ENCODE measurements at regions not wholly inside any gene's neighbourhood (a gene's known extent, or its start where the extent isn't known, plus 50 kb on each side); places are given as distances from the start of the nearest gene placed in this dataset.

DNA sequence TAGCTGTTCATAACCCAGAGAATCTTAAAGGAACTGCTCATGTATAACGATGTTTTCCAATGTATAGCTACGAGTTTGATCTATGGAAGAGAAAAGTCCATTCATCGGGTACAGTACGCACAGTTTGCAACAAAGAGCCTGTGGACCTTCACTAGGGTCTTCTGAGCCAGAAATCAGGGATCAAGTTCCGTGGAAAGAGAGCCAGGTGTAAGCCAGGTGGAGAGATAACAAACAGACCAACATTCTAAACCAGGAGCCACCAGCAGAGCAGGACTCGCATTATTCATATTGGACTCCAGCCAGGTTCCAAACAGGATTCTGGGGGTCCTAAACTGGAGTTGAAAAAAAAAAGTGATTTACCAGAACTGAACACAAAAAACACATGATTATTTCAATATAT is 505.4 kb upstream of the C16orf82 start:
- Histone ChIP-seq H3K27ac (no peak overlapping the region), H3K4me1 (no peaks in the 10 kb centered on the region), H3K4me3 (no peak overlapping the region), H3K9me3 (no peaks in the 10 kb centered on the region), H3K27me3 (peaks cover 5% of the 10 kb centered on the region), H3K36me3 (no peaks in the 10 kb centered on the region)
- TF ChIP-seq, protein P1, sequence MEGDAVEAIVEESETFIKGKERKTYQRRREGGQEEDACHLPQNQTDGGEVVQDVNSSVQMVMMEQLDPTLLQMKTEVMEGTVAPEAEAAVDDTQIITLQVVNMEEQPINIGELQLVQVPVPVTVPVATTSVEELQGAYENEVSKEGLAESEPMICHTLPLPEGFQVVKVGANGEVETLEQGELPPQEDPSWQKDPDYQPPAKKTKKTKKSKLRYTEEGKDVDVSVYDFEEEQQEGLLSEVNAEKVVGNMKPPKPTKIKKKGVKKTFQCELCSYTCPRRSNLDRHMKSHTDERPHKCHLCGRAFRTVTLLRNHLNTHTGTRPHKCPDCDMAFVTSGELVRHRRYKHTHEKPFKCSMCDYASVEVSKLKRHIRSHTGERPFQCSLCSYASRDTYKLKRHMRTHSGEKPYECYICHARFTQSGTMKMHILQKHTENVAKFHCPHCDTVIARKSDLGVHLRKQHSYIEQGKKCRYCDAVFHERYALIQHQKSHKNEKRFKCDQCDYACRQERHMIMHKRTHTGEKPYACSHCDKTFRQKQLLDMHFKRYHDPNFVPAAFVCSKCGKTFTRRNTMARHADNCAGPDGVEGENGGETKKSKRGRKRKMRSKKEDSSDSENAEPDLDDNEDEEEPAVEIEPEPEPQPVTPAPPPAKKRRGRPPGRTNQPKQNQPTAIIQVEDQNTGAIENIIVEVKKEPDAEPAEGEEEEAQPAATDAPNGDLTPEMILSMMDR (IDR thresholded peaks at IDR 0.05) = no peak
- intact Hi-C loops (cut with DNase I) = no loop called here
- ATAC-seq = no peak
- no peak for DNase-seq

DNA sequence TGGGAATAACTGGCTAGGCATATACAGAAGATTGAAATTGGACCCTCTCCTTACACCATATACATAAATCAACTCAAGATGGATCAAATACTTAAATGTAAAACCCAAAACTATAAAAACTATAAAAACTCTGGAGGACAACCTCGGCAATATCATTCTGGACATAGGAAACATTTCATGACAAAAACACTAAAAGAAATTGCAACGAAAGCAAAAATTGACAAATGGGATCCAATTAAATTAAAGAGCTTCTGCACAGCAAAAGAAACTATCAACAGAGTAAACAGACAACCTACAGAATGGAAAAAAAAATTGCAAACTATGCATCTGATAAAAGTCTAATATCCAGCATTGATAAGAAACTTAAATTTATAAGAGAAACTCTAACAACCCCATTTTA is 503.7 kb upstream of the C16orf82 start:
- no peak overlapping the region for H3K27ac ChIP-seq
- no peaks in the 10 kb centered on the region for H3K9me3 ChIP-seq
- H3K27me3 ChIP-seq = peaks cover 5% of the 10 kb centered on the region
- H3K4me1 ChIP-seq = no peaks in the 10 kb centered on the region
- H3K4me3 ChIP-seq = no peak overlapping the region
- TF ChIP-seq, protein P1 (IDR thresholded peaks at IDR 0.05) = no peak
- no peaks in the 10 kb centered on the region for H3K36me3 ChIP-seq
- intact Hi-C loops (cut with DNase I) = no loop called here
- ATAC-seq (no peak), DNase-seq (no peak)

DNA sequence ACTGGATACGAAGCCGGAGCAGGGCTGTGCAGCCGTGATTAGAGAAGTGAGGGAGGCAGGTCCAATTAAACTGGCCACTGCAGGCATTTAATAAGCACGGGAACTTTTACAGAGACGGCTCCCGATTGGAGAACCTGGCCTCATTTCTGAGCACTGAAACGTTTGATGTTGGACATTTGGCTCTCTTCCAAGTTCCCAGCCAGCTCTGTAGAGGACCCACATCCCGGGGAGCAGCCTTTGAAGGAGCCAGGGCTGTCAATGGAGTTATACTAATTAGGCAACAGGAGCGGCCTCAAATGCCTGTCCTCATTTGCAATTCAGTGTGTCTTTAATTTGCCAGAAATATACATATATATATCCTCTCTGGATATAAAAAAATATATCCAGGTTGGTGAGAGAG is 499.4 kb upstream of the C16orf82 start:
- TF ChIP-seq, protein P1 (IDR thresholded peaks at IDR 0.05) = no peak
- ATAC-seq = no peak
- no peak overlapping the region for H3K27ac ChIP-seq

DNA sequence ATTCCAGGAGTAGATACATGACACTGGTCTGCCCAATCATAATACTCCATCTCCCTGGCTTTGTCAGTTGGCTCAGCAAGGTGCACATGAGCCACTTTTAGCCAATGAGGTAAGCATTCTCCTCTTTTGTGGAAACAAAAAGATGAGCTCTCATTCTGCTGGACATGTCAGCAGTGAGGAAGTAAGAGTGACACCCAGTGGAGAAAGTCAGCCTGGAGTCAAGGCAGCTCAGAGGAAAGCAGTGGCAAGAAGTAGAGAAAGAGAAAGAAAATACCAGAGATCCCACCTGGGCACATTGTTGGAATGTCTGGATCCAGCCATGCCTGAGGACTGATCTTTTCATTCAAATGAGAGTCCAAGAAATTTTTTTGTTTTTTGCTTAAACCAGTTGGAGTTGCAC is 496.9 kb upstream of the C16orf82 start:
- intact Hi-C loops (cut with DNase I) = no loop called here
- no peak for DNase-seq

More for the DNA sequence above, 499.4 kb upstream of the C16orf82 start:
- Histone ChIP-seq H3K4me1 (no peaks in the 10 kb centered on the region), H3K36me3 (no peaks in the 10 kb centered on the region), H3K27me3 (peaks cover 5% of the 10 kb centered on the region), H3K4me3 (no peak overlapping the region), H3K9me3 (no peaks in the 10 kb centered on the region)
- DNase-seq = no peak
- intact Hi-C loops (cut with DNase I) = no loop called here

DNA sequence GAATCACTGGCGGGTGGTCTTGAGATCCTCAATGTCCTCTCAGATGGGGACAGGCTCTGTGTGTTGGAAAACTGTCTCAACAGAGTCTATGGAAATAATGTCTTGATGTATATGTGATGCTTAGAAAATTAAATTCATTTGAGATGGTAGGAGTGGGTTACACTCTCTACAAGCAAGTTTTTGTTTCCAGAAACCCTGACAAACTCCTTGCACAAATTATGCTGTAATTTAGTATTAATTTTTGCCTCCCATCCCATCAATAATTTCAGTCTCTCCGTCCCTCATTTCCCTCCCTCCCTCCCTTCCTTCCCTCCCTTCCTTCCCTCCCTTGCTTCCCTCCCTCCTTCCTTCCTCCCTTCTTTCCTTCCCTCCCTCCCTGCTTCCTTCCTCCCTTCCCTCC is 488.0 kb upstream of the C16orf82 start:
- H3K27me3 ChIP-seq = no peaks in the 10 kb centered on the region
- no peak for DNase-seq
- intact Hi-C loops (cut with DNase I) = no loop called here
- H3K4me3 ChIP-seq = no peak overlapping the region
- H3K36me3 ChIP-seq = no peaks in the 10 kb centered on the region
- H3K4me1 ChIP-seq = no peaks in the 10 kb centered on the region
- H3K9me3 ChIP-seq = no peaks in the 10 kb centered on the region
- no peak for ATAC-seq
- TF ChIP-seq, protein P1 (IDR thresholded peaks at IDR 0.05) = no peak
- no peak overlapping the region for H3K27ac ChIP-seq

More for the DNA sequence above, 496.9 kb upstream of the C16orf82 start:
- no peak for ATAC-seq
- no peaks in the 10 kb centered on the region for H3K27me3 ChIP-seq
- H3K27ac ChIP-seq = no peak overlapping the region
- H3K4me3 ChIP-seq = no peak overlapping the region
- H3K36me3 ChIP-seq = no peaks in the 10 kb centered on the region
- no peaks in the 10 kb centered on the region for H3K9me3 ChIP-seq
- TF ChIP-seq, protein P1 (IDR thresholded peaks at IDR 0.05) = peak; percentile 18
- H3K4me1 ChIP-seq = no peaks in the 10 kb centered on the region

DNA sequence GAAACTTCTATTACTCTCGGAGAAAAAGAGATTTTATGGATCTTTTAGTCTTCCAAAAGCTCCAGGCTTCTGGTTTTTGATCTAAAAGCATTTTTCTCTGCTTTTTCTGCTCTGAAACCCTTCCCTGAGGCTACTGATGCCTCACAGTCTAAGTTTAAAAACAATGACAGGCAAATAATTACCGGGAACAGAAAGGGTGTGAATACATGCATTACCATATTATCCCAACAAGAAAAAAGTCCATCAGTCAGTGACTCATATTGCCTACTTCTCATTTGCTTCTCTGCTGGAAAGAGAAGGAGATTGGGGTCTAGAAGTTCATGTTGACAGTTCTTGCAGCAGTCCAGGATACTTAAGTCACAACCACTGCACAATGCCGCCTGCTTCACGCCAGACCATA is 482.9 kb upstream of the C16orf82 start:
- Histone ChIP-seq H3K27ac (no peak overlapping the region), H3K4me3 (no peak overlapping the region), H3K27me3 (no peaks in the 10 kb centered on the region), H3K36me3 (no peaks in the 10 kb centered on the region), H3K9me3 (no peaks in the 10 kb centered on the region), H3K4me1 (no peaks in the 10 kb centered on the region)
- DNase-seq = no peak
- TF ChIP-seq, protein P1 (IDR thresholded peaks at IDR 0.05) = no peak
- intact Hi-C loops (cut with DNase I) = no loop called here
- ATAC-seq = no peak

Measured in upper lobe of right lung (tissue), 1 donor.